Spleen (tissue), 7 donors: ENCODE measurements at regions not wholly inside any gene's neighbourhood (a gene's known extent, or its start where the extent isn't known, plus 50 kb on each side); places are given as distances from the start of the nearest gene placed in this dataset.

Experiments
- POLR2A ChIP-seq, 3 donors: fragments of 450-650 bp; IDR thresholded peaks; one replicate each; pipeline ENCODE4 v1.5.1; 2017; ENCODE audit warnings: antibody characterized with exemption in 3 of 3, mild to moderate bottlenecking in 1 of 3
- POLR2AphosphoS5 ChIP-seq, 3 donors: sonication (generic); formaldehyde crosslinking; IDR thresholded peaks; one replicate each; pipeline ENCODE4 v1.5.1; 2017; ENCODE audit warnings: antibody characterized with exemption in 3 of 3
- TF ChIP-seq, protein P1 (sequence below), 11 experiments: fragments of 200-600 bp in 7 of 11; fragments of 450-650 bp in 4 of 11; sonication (generic) in 4 of 11; IDR thresholded peaks in 8 of 11; conservative IDR thresholded peaks in 3 of 11; 1 replicate in 7 of 11; 2 replicates in 4 of 11; pipeline versions ENCODE4 v1.4.0 to v1.8.0; 2016 to 2021; ENCODE audit warnings: antibody characterized with exemption in 11 of 11, inconsistent platforms in 4 of 11, mild to moderate bottlenecking in 1 of 11
- donor health status: DM: no; HTN: no; CAD: no; lungs with moderate emphysema.
- donor health status: DM: no; HTN: no; CAD: no.
- donor health status: DM: no; HTN: no; CAD: no.

- TF ChIP-seq, protein P1, sequence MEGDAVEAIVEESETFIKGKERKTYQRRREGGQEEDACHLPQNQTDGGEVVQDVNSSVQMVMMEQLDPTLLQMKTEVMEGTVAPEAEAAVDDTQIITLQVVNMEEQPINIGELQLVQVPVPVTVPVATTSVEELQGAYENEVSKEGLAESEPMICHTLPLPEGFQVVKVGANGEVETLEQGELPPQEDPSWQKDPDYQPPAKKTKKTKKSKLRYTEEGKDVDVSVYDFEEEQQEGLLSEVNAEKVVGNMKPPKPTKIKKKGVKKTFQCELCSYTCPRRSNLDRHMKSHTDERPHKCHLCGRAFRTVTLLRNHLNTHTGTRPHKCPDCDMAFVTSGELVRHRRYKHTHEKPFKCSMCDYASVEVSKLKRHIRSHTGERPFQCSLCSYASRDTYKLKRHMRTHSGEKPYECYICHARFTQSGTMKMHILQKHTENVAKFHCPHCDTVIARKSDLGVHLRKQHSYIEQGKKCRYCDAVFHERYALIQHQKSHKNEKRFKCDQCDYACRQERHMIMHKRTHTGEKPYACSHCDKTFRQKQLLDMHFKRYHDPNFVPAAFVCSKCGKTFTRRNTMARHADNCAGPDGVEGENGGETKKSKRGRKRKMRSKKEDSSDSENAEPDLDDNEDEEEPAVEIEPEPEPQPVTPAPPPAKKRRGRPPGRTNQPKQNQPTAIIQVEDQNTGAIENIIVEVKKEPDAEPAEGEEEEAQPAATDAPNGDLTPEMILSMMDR (IDR thresholded peaks at IDR 0.05 in 8 of 11, conservative IDR thresholded peaks at IDR 0.05 in 3 of 11), result no peak
- TF ChIP-seq POLR2A (IDR thresholded peaks at IDR 0.05), result no peak
- TF ChIP-seq POLR2AphosphoS5 (IDR thresholded peaks at IDR 0.05), result no peak
Measured at GRCh38 chr15:97319291-97319690, 641.2 kb upstream of the ARRDC4 start.
